Right lobe of liver (tissue), 4 donors: ENCODE measurements at regions not wholly inside any gene's neighbourhood (a gene's known extent, or its start where the extent isn't known, plus 50 kb on each side); places are given as distances from the start of the nearest gene placed in this dataset.

Source experiments
- POLR2A ChIP-seq: fragments of 450-650 bp; IDR thresholded peaks from one replicate; pipeline ENCODE4 v1.6.1; 2017; ENCODE audit warnings: antibody characterized with exemption, mild to moderate bottlenecking
- TF ChIP-seq, protein P1 (sequence below), 4 donors: fragments of 200-600 bp in 3 of 4; fragments of 450-650 bp in 1 of 4; IDR thresholded peaks; one replicate each; pipeline versions ENCODE4 v1.5.1 to v1.8.0; 2016 to 2022; ENCODE audit warnings: antibody characterized with exemption in 4 of 4, mild to moderate bottlenecking in 2 of 4
- donor health status: DM: no; HTN: no; CAD: no.
- donor health status: DM: no; HTN: no; CAD: no.
- donor health status: DM: no; HTN: yes; CAD: no.

DNA sequence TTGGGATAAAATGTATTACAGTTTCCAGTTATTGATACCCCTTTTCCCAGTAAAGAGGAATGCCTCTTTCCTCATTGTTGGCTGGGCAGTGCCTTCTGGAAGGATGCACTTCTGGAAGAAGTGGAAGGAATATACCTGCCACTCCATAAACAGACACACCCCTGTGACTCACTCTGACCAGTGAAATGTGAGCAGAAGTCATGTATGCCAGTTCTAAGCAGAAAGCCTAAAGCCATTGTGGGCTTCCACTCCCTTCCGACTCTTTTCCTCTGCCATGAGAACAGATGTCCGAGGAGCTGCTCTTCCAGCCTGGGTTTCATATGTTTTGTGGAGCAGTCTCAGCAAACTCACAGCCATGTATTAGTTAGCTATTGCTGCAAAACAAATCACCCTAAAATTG lies 166.1 kb upstream of the SERP2 start:
- no peak for TF ChIP-seq POLR2A
- TF ChIP-seq, protein P1, sequence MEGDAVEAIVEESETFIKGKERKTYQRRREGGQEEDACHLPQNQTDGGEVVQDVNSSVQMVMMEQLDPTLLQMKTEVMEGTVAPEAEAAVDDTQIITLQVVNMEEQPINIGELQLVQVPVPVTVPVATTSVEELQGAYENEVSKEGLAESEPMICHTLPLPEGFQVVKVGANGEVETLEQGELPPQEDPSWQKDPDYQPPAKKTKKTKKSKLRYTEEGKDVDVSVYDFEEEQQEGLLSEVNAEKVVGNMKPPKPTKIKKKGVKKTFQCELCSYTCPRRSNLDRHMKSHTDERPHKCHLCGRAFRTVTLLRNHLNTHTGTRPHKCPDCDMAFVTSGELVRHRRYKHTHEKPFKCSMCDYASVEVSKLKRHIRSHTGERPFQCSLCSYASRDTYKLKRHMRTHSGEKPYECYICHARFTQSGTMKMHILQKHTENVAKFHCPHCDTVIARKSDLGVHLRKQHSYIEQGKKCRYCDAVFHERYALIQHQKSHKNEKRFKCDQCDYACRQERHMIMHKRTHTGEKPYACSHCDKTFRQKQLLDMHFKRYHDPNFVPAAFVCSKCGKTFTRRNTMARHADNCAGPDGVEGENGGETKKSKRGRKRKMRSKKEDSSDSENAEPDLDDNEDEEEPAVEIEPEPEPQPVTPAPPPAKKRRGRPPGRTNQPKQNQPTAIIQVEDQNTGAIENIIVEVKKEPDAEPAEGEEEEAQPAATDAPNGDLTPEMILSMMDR (IDR thresholded peaks at IDR 0.05), result no peak
